Choroid plexus epithelial cell (primary cell): ENCODE measurements at regions not wholly inside any gene's neighbourhood (a gene's known extent, or its start where the extent isn't known, plus 50 kb on each side); places are given as distances from the start of the nearest gene placed in this dataset.

ENCODE experiments used
- DNase-seq: peaks from one replicate; pipeline ENCODE4 v3.0.0-alpha.2; 2010; ENCODE audit warnings: low read depth
- H3K4me3 ChIP-seq: 2 replicates; pipeline ENCODE4 v1.5.1; 2011; ENCODE audit warnings: low read depth, mild to moderate bottlenecking, control low read depth, low read length, moderate library complexity
- TF ChIP-seq, protein P1 (sequence below): conservative IDR thresholded peaks from 2 replicates; pipeline ENCODE4 v1.5.1; 2011; ENCODE audit warnings: low read depth, mild to moderate bottlenecking, control low read depth, inconsistent platforms, low read length, moderate library complexity

GRCh38 chr20:11136691-11137090, 462.9 kb upstream of the JAG1 start:
- TF ChIP-seq, protein P1, sequence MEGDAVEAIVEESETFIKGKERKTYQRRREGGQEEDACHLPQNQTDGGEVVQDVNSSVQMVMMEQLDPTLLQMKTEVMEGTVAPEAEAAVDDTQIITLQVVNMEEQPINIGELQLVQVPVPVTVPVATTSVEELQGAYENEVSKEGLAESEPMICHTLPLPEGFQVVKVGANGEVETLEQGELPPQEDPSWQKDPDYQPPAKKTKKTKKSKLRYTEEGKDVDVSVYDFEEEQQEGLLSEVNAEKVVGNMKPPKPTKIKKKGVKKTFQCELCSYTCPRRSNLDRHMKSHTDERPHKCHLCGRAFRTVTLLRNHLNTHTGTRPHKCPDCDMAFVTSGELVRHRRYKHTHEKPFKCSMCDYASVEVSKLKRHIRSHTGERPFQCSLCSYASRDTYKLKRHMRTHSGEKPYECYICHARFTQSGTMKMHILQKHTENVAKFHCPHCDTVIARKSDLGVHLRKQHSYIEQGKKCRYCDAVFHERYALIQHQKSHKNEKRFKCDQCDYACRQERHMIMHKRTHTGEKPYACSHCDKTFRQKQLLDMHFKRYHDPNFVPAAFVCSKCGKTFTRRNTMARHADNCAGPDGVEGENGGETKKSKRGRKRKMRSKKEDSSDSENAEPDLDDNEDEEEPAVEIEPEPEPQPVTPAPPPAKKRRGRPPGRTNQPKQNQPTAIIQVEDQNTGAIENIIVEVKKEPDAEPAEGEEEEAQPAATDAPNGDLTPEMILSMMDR = no peak
- no peak for DNase-seq
- H3K4me3 ChIP-seq = no peak overlapping the region

DNA sequence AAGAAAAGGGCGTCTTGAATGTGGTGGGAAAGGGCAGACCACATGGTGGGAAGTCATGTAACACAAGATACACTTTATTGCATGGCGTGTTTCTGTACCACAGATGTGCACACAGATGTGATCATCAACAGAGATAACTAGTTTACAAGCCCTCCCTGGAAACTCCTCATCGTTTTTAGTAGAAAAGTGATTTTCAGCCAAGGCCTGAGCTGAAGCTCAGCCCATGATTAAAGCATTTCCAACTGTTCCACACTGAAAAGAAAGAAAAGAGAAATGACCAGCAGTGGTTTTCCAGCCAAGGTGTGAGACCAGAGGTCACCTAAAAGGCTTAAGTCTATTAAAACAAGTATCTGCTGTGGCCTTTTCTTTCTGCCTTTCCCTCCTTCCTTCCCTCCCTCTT, 463.9 kb upstream of the JAG1 start:
- TF ChIP-seq, protein P1 = no peak
- DNase-seq = no peak
- H3K4me3 ChIP-seq = no peak overlapping the region

GRCh38 chr20:11140359-11140758, 466.6 kb upstream of the JAG1 start:
- TF ChIP-seq, protein P1 = no peak
- DNase-seq = peak; percentile 79
- H3K4me3 ChIP-seq = no peak overlapping the region

DNA sequence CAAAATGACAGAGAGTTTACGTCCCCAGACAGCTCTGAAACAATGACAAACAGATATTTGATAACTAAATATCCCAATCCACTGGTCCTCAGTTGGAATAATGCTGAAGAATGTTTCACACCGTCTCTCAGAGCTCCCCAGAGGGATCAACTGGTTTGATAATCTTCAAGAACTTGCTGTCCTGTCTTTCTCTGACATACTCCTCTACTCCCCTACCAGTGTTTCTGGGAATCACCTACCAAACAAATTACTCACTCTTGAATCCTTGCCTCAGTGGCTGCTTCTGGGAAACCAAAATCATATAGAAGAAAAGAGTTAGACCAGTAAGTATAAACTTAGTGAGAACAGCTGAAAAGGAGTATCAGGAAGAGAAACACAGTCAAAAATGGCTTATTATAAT, 469.7 kb upstream of the JAG1 start:
- DNase-seq = no peak
- TF ChIP-seq, protein P1 = no peak

GRCh38 chr20:11144114-11144950, 470.5 kb upstream of the JAG1 start:
- H3K4me3 ChIP-seq = no peak overlapping the region
- TF ChIP-seq, protein P1 = no peak
- DNase-seq = peak; percentile 82

More for the DNA sequence above, 469.7 kb upstream of the JAG1 start:
- no peak overlapping the region for H3K4me3 ChIP-seq

DNA sequence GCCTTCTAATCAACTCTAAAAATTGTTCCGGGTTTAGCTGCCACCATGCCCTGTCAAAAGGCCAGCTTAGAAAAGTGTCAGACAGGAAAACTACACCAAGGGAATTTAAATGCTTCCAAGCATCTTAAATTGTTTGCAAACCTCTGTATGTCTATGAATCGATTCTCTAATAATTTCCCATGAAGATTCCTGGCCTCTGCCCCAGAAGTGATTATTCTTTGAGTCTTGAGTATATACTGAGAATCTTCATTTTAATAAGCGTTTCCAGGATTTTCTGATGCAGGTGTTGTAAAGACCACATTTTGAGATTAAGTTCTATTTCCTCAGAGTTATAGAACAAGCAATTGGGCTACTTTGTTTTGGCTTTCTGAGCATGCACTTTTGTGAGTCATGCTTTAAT, 471.8 kb upstream of the JAG1 start:
- no peak overlapping the region for H3K4me3 ChIP-seq
- no peak for DNase-seq
- TF ChIP-seq, protein P1 = no peak

- peak; percentile 49 for DNase-seq
- TF ChIP-seq, protein P1 = no peak
- no peak overlapping the region for H3K4me3 ChIP-seq
These were observed 480.0 kb upstream of the JAG1 start for GRCh38 chr20:11153819-11154218.
